ENCODE measurements at regions not wholly inside any gene's neighbourhood (a gene's known extent, or its start where the extent isn't known, plus 50 kb on each side); places are given as distances from the start of the nearest gene placed in this dataset.
"Not testable (repeated sequence)": the region's sequence is repeated elsewhere in the genome, so short reads cannot be mapped to it uniquely, and the experiment has no call there.

GRCh38 chr17:30686538-30687479 lies 137.7 kb downstream of the CRLF3 start:
- not testable (repeated sequence) for DNase-seq (ENCODE audit: low spot score)

- DNase-seq (ENCODE audit: low spot score), result not testable (repeated sequence)
Measured at GRCh38 chr17:30682280-30682679, 142.2 kb downstream of the CRLF3 start.

GRCh38 chr17:30680681-30681080 lies 143.8 kb downstream of the CRLF3 start:
- DNase-seq (ENCODE audit: low spot score), result not testable (repeated sequence)

GRCh38 chr17:30677550-30678249 lies 146.8 kb downstream of the CRLF3 start:
- DNase-seq (ENCODE audit: low spot score), result no peak

DNA sequence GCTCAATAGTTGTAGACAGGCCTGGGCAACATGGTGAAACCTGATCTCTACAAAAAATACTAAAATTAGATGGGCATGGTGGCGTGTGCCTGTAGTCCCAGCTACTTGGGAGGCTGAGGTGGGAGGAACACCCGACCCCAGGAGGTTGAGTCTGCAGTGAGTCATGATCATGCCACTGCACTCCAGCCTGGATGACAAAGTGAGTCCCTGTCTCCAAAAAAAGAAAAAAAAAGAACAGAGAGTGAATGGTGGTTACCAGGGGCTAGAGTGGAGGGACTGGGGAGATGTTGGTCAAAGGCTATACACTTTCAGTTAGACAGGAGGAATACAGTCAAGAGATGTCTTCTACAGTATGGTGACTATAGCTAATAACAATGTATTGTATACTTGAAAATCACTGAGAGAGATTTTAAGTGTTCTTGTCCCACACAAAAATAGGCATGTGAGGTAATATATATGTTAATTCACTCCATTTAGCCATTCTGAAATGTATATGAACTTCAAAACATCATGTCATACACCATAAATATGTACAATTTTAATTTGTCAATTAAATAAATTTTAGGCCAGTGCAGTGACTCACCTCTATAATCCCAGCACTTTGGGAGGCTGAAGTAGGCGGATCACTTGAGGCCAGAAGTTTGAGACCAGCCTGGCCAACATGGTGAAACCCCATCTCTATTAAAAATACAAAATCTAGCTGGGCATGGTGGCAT lies 148.6 kb downstream of the CRLF3 start:
- DNase-seq (ENCODE audit: low spot score), result not testable (repeated sequence)

DNA sequence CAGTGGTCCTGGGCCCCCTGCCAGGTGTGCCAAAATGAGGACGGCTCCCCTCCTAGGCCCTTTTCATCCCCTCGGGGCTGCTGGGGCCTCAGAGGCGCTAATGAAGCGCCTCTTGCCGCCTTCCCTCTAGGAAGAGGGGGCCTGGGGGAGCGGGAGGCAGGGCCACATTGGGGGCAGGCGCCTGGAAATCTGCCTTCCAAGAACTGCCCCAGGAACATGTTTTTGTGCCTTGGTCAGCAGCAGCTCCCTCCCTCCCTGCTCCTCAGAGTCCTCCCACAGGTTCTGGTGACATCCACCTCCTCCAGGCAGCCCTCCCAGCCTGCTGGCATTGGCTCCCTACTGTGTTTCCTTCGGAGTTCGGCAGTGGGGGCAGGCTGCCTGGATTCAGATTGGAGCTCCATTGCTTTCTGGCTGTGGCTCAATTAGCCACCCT lies 155.3 kb downstream of the CRLF3 start:
- not testable (repeated sequence) for DNase-seq (ENCODE audit: low spot score)

DNA sequence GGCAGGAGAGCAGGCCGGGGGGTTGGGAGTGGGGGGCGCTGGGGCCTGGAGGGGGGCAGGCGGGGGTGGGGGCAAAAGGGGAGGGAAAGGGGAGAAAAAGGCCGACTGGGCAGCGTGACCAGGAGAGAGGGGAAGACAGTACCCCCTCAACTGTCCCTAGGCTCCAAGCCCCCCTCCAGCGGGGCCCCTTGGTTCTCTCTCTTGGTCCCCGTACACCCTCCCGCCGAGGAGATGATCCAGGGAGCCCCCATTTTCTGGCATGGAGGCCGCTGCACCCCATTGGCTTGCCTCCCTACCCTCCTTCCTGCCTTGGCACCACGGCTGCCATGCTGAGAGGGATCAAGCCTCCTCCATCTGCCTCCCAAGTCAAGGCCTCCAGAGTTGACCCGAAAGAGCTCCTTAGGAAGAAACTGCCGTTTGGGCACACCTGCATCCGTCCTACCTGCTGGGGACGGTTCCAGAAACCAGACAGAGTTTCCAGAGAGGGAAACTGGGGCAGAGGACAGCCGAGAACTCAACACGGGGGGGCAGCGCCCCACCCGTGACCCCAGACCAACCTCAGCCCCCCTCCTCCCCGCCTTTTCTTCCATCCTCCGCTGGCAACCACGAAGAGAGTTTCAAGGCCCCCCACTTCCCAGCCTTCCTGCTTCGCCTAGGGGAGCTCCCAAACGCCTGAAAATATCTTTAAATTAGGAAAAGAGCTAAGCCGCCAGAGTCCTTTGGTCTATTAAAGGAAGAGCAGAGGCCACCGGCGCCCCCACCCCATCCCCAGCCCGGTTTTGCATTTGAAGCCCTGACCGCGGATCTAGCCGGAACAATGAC lies 155.9 kb downstream of the CRLF3 start:
- not testable (repeated sequence) for DNase-seq (ENCODE audit: low spot score)

DNA sequence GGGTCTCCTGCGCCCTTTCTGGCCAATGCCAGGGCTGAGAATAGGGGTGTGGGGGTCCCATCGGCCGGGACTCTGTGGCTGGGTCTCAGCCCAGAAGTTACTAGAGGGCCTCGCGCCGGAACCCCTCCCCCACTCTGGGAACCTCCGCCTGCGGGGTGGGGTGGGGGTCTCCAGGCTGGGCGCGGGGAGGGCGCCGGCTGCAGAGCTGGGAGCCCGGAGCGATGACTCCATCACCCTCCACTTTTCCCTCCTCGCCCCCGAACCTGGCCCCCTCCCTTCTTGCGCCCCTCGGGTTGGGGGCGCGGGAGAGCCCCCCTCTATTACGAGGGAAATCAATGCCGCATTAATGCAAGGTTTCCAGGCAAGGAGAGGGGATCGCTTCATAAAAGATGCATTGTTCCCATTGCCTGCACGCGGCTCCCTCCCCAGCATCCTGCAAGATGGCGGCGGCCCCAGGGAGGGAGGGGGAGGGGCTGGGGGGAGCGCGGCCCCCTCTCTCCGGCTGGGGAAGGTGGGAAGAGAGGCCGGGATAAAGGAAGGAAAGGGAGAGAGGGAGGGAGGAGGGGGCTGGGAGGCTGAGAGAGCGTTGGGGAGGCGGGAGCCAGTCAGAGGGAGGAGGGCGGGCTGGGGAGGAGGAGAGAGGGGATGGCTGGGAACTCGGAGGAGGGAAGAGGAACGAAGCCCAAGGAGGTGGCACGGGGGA lies 156.7 kb downstream of the CRLF3 start:
- peak; percentile 90 for DNase-seq (ENCODE audit: low spot score)

- not testable (repeated sequence) for DNase-seq (ENCODE audit: low spot score)
Measured at GRCh38 chr17:30666838-30667656, 157.4 kb downstream of the CRLF3 start.

DNA sequence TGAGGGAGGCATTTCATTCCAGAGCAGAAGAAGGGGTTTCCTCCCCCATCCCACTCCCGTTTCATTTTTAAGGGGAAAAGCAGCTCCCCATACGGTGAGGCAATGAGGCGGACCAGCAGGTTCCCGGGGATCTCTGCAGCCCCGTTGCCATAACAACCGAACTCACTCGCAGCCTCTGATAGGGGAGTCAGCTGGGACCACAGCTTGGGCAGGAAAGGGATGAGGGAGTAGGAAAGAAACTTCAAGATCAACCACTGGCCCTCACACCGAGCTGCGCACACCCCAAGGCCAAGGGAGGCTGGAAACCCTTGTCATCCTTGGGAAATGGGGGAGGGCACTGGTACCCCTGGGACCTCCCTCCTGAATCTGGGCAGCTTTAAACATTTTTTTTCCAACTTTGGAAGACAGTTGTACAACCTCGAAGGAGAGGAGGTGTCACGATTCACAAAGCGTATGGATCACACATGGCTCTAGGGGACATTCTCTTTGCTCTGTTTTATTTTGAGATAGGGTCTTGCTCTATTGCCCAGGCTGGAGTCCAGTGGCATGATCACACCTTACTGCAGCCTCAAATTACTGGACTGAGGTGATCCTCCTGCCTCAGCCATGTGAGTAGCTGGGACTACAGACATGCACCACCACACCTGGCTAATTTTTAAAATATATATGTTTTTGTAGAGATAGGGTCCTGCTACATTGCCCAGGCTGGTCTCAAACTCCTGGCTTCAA lies 160.6 kb downstream of the CRLF3 start:
- peak; percentile 59 for DNase-seq (ENCODE audit: low spot score)

DNA sequence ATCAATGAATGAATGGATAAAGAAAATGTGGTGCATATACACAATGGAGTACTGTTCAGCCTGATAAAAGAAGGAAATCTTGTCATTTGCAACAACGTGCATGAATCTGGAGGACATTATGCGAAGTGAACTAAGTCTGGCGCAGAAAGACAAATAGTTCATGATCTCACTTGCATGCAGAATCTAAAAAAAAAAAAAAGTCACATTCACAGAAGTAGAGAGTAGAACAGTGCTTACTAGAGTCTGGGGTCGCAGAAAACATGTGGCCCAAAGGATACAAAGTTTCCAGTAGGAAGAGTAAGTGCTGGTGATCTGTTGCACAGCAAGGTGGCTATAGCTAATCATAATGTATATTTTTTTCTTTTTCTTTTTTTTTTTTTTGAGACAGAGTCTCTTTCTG lies 167.3 kb downstream of the CRLF3 start:
- DNase-seq (ENCODE audit: low spot score), result not testable (repeated sequence)

- DNase-seq (ENCODE audit: low spot score), result not testable (repeated sequence)
Measured at GRCh38 chr17:30653038-30653437, 171.5 kb downstream of the CRLF3 start.

DNA sequence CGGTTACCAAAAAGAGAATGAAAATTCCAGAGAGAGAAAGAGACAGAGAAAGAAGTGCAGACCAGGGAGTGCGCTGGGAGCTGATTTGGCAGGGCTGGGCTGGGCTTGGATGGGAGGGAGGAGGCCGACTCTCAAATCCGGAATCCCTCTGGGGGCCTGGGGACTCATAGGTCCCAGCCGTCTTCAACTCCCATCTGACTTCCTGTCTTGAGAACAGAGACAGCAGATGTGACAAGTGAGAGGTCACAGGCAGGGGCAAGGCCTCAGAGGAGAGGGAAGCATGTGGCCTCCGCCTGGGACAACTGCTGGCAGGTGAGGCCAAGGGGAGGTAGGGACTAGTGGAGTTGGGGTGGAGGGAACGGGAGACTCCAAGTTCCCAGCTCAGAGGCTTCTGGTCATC lies 172.9 kb downstream of the GOSR1 start:
- DNase-seq (ENCODE audit: low spot score), result not testable (repeated sequence)

DNA sequence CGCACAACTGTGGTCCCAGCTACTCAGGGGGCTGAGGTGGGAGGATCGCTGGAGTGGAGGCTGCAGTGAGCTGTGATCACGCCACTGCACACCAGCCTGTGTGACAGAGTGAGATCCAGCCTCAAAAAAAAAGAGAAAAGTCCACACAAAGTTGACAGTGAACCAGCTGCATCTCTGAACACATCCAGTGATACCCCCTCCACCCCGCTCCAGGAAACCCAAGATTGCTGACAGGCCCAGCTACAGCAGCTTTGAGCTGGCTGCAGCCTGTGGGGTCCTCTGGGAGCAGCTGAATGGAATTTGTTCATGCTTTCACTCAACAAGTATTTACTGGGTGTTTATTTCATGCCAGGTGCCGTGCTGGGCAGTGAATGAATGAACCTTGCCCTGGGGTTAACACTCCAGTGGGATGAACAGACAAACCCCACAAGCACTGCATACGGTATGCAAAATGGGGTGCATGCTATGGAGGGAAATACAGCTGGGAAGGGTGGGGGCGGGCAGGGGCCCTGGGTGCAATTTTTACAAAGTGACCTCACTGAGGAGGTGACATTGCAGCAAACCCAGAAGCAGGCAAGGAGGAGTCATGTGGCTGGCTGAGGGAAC lies 170.9 kb downstream of the GOSR1 start:
- DNase-seq (ENCODE audit: low spot score), result not testable (repeated sequence)

GRCh38 chr17:30645875-30646274 lies 168.7 kb downstream of the GOSR1 start:
- DNase-seq (ENCODE audit: low spot score), result peak; percentile 38

- not testable (repeated sequence) for DNase-seq (ENCODE audit: low spot score)
Measured at GRCh38 chr17:30644713-30645112, 167.5 kb downstream of the GOSR1 start.

- not testable (repeated sequence) for DNase-seq (ENCODE audit: low spot score)
Measured at GRCh38 chr17:30644287-30644686, 167.1 kb downstream of the GOSR1 start.

DNA sequence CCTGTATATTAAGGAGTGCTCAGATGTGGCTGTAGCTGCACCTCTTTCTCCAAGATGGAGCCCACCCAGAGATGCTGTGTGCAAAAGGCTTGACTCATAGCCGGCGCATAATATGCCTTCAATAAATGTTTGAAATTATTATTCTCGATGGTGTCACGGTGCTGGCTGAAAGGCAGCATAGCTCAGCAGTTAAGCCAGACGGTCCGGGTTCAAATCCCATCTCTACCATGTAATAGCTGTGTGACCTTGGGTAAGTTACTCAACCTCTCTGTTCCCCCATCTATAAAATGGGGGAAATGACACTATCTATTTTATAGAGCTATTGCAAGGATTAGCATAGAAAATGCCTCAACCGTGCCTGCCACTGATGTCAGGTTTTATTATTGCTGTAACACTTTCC lies 164.2 kb downstream of the GOSR1 start:
- DNase-seq (ENCODE audit: low spot score), result not testable (repeated sequence)

Measured in SK-N-DZ (cell line).